SK-N-SH treated with all-trans-retinoic acid at 6 μM for 48 hours (cell line): ENCODE measurements at regions not wholly inside any gene's neighbourhood (a gene's known extent, or its start where the extent isn't known, plus 50 kb on each side); places are given as distances from the start of the nearest gene placed in this dataset.

ENCODE experiments used
- ATAC-seq: fragments of 200-7000 bp; cut with Tn5 transposase; 3 replicates; pipeline ENCODE4 v1.9.1; 2020; ENCODE audit warnings: mild to moderate bottlenecking, moderate library complexity
- ARNTL ChIP-seq: fragments of 450-650 bp; formaldehyde crosslinking; IDR thresholded peaks from 2 replicates; pipeline ENCODE4 v1.5.0; 2020; ENCODE audit warnings: low read depth, mild to moderate bottlenecking, moderate library complexity, borderline replicate concordance
- BACH2 ChIP-seq: fragments of 250-450 bp; sonication (Bioruptor Pico); IDR thresholded peaks from 2 replicates; pipeline ENCODE4 v1.9.0; 2021; ENCODE audit warnings: mild to moderate bottlenecking, borderline replicate concordance
- CREB5 ChIP-seq: fragments of 250-450 bp; sonication (Bioruptor Pico); IDR thresholded peaks from 2 replicates; pipeline ENCODE4 v1.5.1; 2020; ENCODE audit warnings: low read depth, mild to moderate bottlenecking, moderate library complexity
- CSDC2 ChIP-seq: fragments of 250-450 bp; sonication (Bioruptor Pico); IDR thresholded peaks from 2 replicates; pipeline ENCODE4 v1.5.0; 2020; ENCODE audit warnings: mild to moderate bottlenecking, moderate library complexity
- CSRNP3 ChIP-seq: fragments of 250-450 bp; sonication (Bioruptor Pico); IDR thresholded peaks from 2 replicates; pipeline ENCODE4 v1.5.1; 2021; ENCODE audit warnings: mild to moderate bottlenecking, moderate library complexity
- GLIS3 ChIP-seq: fragments of 250-450 bp; sonication (Bioruptor Pico); IDR thresholded peaks from 2 replicates; pipeline ENCODE4 v1.5.0; 2020; ENCODE audit warnings: mild to moderate bottlenecking, moderate library complexity
- ISL1 ChIP-seq: fragments of 250-450 bp; sonication (Bioruptor Pico); IDR thresholded peaks from 2 replicates; pipeline ENCODE4 v2.1.2; 2022; ENCODE audit warnings: mild to moderate bottlenecking, moderate library complexity
- OSR1 ChIP-seq: fragments of 250-450 bp; sonication (Bioruptor Pico); IDR thresholded peaks from 2 replicates; pipeline ENCODE4 v1.8.0; 2022; ENCODE audit warnings: moderate library complexity, mild to moderate bottlenecking, inconsistent platforms
- PATZ1 ChIP-seq: fragments of 250-450 bp; sonication (Bioruptor Pico); IDR thresholded peaks from 2 replicates; pipeline ENCODE4 v1.8.0; 2020; ENCODE audit warnings: mild to moderate bottlenecking, moderate library complexity, borderline replicate concordance
- POU6F1 ChIP-seq: fragments of 250-450 bp; sonication (Bioruptor Pico); IDR thresholded peaks from 2 replicates; pipeline ENCODE4 v1.8.0; 2021; ENCODE audit warnings: low read depth, mild to moderate bottlenecking, moderate library complexity, borderline replicate concordance
- PPARA ChIP-seq: fragments of 250-450 bp; sonication (Bioruptor Pico); IDR thresholded peaks from 2 replicates; pipeline ENCODE4 v1.5.0; 2020; ENCODE audit warnings: mild to moderate bottlenecking, borderline replicate concordance
- SNAI2 ChIP-seq: fragments of 250-450 bp; sonication (Bioruptor Pico); IDR thresholded peaks from 2 replicates; pipeline ENCODE4 v1.5.0; 2020; ENCODE audit warnings: mild to moderate bottlenecking, moderate library complexity
- TOX ChIP-seq: fragments of 250-450 bp; sonication (Bioruptor Pico); IDR thresholded peaks from 2 replicates; pipeline ENCODE4 v1.8.0; 2021; ENCODE audit warnings: mild to moderate bottlenecking, moderate library complexity, borderline replicate concordance
- TSHZ2 ChIP-seq: fragments of 250-450 bp; sonication (Bioruptor Pico); IDR thresholded peaks from 2 replicates; pipeline ENCODE4 v1.5.0; 2020; ENCODE audit warnings: mild to moderate bottlenecking, moderate library complexity
- ZFP3 ChIP-seq: fragments of 250-450 bp; sonication (Bioruptor Pico); IDR thresholded peaks from 2 replicates; pipeline ENCODE4 v1.5.0; 2020; ENCODE audit warnings: mild to moderate bottlenecking, moderate library complexity
- ZNF565 ChIP-seq: fragments of 450-650 bp; formaldehyde crosslinking; conservative IDR thresholded peaks from 2 replicates; pipeline ENCODE4 v1.5.0; 2020; ENCODE audit warnings: low read depth, mild to moderate bottlenecking, moderate library complexity
- ZNF70 ChIP-seq: fragments of 450-650 bp; formaldehyde crosslinking; IDR thresholded peaks from 2 replicates; pipeline ENCODE4 v1.5.0; 2020; ENCODE audit warnings: mild to moderate bottlenecking, moderate library complexity
- ZNF8 ChIP-seq: fragments of 450-650 bp; formaldehyde crosslinking; IDR thresholded peaks from 2 replicates; pipeline ENCODE4 v1.5.0; 2020; ENCODE audit warnings: mild to moderate bottlenecking, moderate library complexity

- TF ChIP-seq SNAI2 (CRISPR knock-in tag): no peak
- no peak for ATAC-seq
Observed at GRCh38 chr20:24802286-24802820, 146.7 kb upstream of the CST7 start.

- no peak for TF ChIP-seq BACH2 (CRISPR knock-in tag)
- TF ChIP-seq OSR1 (CRISPR knock-in tag): no peak
- TF ChIP-seq SNAI2 (CRISPR knock-in tag): no peak
- TF ChIP-seq TOX: no peak
- TF ChIP-seq ZNF70 (CRISPR knock-in tag): no peak
- TF ChIP-seq, all 23 proteins: peak for 0
- no peak for ATAC-seq
Observed at GRCh38 chr20:24804481-24805206, 144.4 kb upstream of the CST7 start.

GRCh38 chr20:24805456-24806238 is 143.4 kb upstream of the CST7 start:
- no peak for ATAC-seq
- TF ChIP-seq SNAI2 (CRISPR knock-in tag): no peak
- TF ChIP-seq CREB5 (CRISPR knock-in tag): no peak
- no peak for TF ChIP-seq OSR1 (CRISPR knock-in tag)
- no peak for TF ChIP-seq ZNF8
- no peak for TF ChIP-seq CSDC2 (CRISPR knock-in tag)
- no peak for TF ChIP-seq POU6F1 (CRISPR knock-in tag)

GRCh38 chr20:24806705-24807676 is 142.1 kb upstream of the CST7 start:
- TF ChIP-seq ZFP3 (CRISPR knock-in tag): no peak
- no peak for TF ChIP-seq GLIS3
- TF ChIP-seq POU6F1 (CRISPR knock-in tag): no peak
- TF ChIP-seq CSDC2 (CRISPR knock-in tag): no peak
- no peak for TF ChIP-seq TSHZ2 (CRISPR knock-in tag)
- no peak for TF ChIP-seq PPARA (CRISPR knock-in tag)
- no peak for TF ChIP-seq SNAI2 (CRISPR knock-in tag)
- TF ChIP-seq BACH2 (CRISPR knock-in tag): no peak
- no peak for TF ChIP-seq TOX
- no peak for TF ChIP-seq CSRNP3 (CRISPR knock-in tag)
- TF ChIP-seq CREB5 (CRISPR knock-in tag): no peak
- TF ChIP-seq ISL1 (CRISPR knock-in tag): no peak
- no peak for TF ChIP-seq ARNTL (CRISPR knock-in tag)
- no peak for TF ChIP-seq PATZ1
- no peak for TF ChIP-seq ZNF565 (CRISPR knock-in tag)
- no peak for ATAC-seq
